ENCODE measurements at regions not wholly inside any gene's neighbourhood (a gene's known extent, or its start where the extent isn't known, plus 50 kb on each side); places are given as distances from the start of the nearest gene placed in this dataset.

DNA sequence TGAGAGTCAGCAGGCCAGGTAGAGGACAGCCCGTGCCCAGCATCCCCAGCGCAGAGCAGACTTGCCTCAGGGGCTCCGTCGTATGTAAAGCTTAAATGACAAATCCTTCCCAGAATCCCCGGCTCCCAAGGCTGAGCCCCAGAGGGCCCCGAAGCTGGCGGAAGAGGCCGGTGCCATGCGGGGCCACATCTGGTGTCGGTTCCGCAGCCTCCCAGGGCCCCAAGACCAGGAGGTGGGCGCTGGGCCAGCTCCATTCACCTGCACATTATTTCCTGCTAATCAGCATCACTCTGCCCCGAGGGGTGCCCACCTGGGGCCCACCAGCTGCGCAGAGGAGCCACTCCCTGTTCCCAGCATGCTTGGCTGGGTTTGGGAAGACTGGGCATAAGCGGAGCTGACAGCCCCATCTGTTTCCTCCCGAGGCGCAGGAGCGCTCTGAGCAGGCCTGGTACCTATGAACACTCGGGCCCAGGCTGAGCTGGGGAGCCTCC, 124.0 kb upstream of the PPP1R26 start:
- TF ChIP-seq, protein P1, sequence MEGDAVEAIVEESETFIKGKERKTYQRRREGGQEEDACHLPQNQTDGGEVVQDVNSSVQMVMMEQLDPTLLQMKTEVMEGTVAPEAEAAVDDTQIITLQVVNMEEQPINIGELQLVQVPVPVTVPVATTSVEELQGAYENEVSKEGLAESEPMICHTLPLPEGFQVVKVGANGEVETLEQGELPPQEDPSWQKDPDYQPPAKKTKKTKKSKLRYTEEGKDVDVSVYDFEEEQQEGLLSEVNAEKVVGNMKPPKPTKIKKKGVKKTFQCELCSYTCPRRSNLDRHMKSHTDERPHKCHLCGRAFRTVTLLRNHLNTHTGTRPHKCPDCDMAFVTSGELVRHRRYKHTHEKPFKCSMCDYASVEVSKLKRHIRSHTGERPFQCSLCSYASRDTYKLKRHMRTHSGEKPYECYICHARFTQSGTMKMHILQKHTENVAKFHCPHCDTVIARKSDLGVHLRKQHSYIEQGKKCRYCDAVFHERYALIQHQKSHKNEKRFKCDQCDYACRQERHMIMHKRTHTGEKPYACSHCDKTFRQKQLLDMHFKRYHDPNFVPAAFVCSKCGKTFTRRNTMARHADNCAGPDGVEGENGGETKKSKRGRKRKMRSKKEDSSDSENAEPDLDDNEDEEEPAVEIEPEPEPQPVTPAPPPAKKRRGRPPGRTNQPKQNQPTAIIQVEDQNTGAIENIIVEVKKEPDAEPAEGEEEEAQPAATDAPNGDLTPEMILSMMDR (conservative IDR thresholded peaks at IDR 0.05 in 1 of 2, IDR thresholded peaks at IDR 0.05 in 1 of 2; ENCODE audit: low read depth in 1 of 2, low read length in 2 of 2), result no peak
- TF ChIP-seq EZH2 (IDR thresholded peaks at IDR 0.05; ENCODE audit: low read length, missing control alignments), result no peak
